A673 (cell line): ENCODE measurements at regions not wholly inside any gene's neighbourhood (a gene's known extent, or its start where the extent isn't known, plus 50 kb on each side); places are given as distances from the start of the nearest gene placed in this dataset.

Experiments
- BruUV-seq: library from RNA; stranded (reverse); fragments of 400-500 nt; replicated peaks from 2 replicates; lab custom pipeline; 2021; lab: Mats Ljungman, UMichigan
- CTCF ChIA-PET: fragments of 300-600 bp; sonication (Branson Sonifier 250); formaldehyde crosslinking; loops from one replicate; lab custom pipeline; 2022; ENCODE audit warnings: antibody characterized with exemption; lab: Charles Lee
- POLR2A ChIA-PET: fragments of 300-600 bp; sonication (Branson Sonifier 250); formaldehyde crosslinking; loops from one replicate; lab custom pipeline; 2022; ENCODE audit warnings: antibody characterized with exemption; ENCODE audit not compliant: low non-redundant PET; lab: Charles Lee
- DNase-seq: peaks from one replicate; pipeline ENCODE4 v3.0.0-alpha.2; 2015; ENCODE audit warnings: low spot score
- H3K27ac ChIP-seq: fragments of 200-600 bp; sonication (generic); 2 replicates; pipeline ENCODE4 v1.5.1; 2016; ENCODE audit warnings: mixed run types, low read depth, mild to moderate bottlenecking, mixed read lengths, antibody characterized with exemption, low read length; ENCODE audit not compliant: poor library complexity, severe bottlenecking
- H3K27me3 ChIP-seq: fragments of 200-600 bp; sonication (generic); replicated peaks from 2 replicates; pipeline ENCODE4 v1.6.1; 2017; ENCODE audit warnings: mixed run types, low read depth, mild to moderate bottlenecking, mixed read lengths, antibody characterized with exemption, low read length; ENCODE audit not compliant: insufficient read depth, poor library complexity
- H3K36me3 ChIP-seq: fragments of 200-600 bp; sonication (generic); 2 replicates; pipeline ENCODE4 v1.6.1; 2016; ENCODE audit warnings: mixed run types, mild to moderate bottlenecking, mixed read lengths, antibody characterized with exemption, low read length; ENCODE audit not compliant: insufficient read depth, poor library complexity, severe bottlenecking
- H3K4me1 ChIP-seq: fragments of 200-600 bp; sonication (generic); 2 replicates; pipeline ENCODE4 v1.6.1; 2017; ENCODE audit warnings: mixed run types, mild to moderate bottlenecking, mixed read lengths, antibody characterized with exemption, low read length; ENCODE audit not compliant: insufficient read depth, poor library complexity, severe bottlenecking
- H3K4me3 ChIP-seq: fragments of 200-600 bp; sonication (generic); 2 replicates; pipeline ENCODE4 v1.5.1; 2016; ENCODE audit warnings: low read depth, mixed run types, mild to moderate bottlenecking, mixed read lengths, low read length; ENCODE audit not compliant: poor library complexity, severe bottlenecking
- H3K9me3 ChIP-seq: fragments of 200-600 bp; sonication (generic); 2 replicates; pipeline ENCODE4 v1.6.1; 2016; ENCODE audit warnings: mixed run types, low read depth, mild to moderate bottlenecking, mixed read lengths, antibody characterized with exemption, low read length; ENCODE audit not compliant: poor library complexity, severe bottlenecking
- CTCF ChIP-seq: fragments of 300-800, 200-600 bp; sonication (generic); conservative IDR thresholded peaks from 2 replicates; pipeline ENCODE4 v1.5.1; 2017; ENCODE audit warnings: low read depth, mild to moderate bottlenecking, antibody characterized with exemption, low read length, moderate library complexity, mixed read lengths
- EZH2 ChIP-seq: fragments of 200-600 bp; sonication (generic); IDR thresholded peaks from 2 replicates; pipeline ENCODE4 v1.6.1; 2017; ENCODE audit warnings: borderline replicate concordance, low read depth, mild to moderate bottlenecking, mixed read lengths, antibody characterized with exemption, low read length; ENCODE audit not compliant: poor library complexity, severe bottlenecking
- intact Hi-C: fragments of 100-400 bp; cut with micrococcal nuclease; formaldehyde crosslinking; loops from one replicate; pipeline ENCODE4 v1.10.0; 2022; ENCODE audit not compliant: unreplicated experiment

GRCh38 chr4:36870121-36870520 lies 374.4 kb upstream of the NWD2 start:
- no peak for DNase-seq
- no peaks in the 10 kb centered on the region for H3K36me3 ChIP-seq
- peaks cover 4% of the 10 kb centered on the region for H3K9me3 ChIP-seq
- H3K4me1 ChIP-seq, result no peaks in the 10 kb centered on the region
- no TSS peak for BruUV-seq
- ChIA-PET CTCF (no interaction called here), POLR2A (no interaction called here)
- H3K4me3 ChIP-seq, result no peak overlapping the region
- no peak for TF ChIP-seq CTCF
- no peak for TF ChIP-seq EZH2
- H3K27me3 ChIP-seq, result no peaks in the 10 kb centered on the region
- no peak overlapping the region for H3K27ac ChIP-seq
- intact Hi-C loops, result no loop called here

GRCh38 chr4:36872679-36873078 lies 371.9 kb upstream of the NWD2 start:
- Histone ChIP-seq H3K4me3 (no peak overlapping the region), H3K27me3 (no peaks in the 10 kb centered on the region), H3K27ac (no peak overlapping the region), H3K4me1 (no peaks in the 10 kb centered on the region), H3K36me3 (no peaks in the 10 kb centered on the region), H3K9me3 (peaks cover 14% of the 10 kb centered on the region)
- no peak for TF ChIP-seq EZH2
- TF ChIP-seq CTCF, result no peak
- BruUV-seq, result no TSS peak
- POLR2A ChIA-PET, result no interaction called here
- intact Hi-C loops, result no loop called here
- DNase-seq, result no peak
- CTCF ChIA-PET, result no interaction called here

- peaks cover 13% of the 10 kb centered on the region for H3K9me3 ChIP-seq
- DNase-seq, result no peak
- H3K27ac ChIP-seq, result no peak overlapping the region
- no peaks in the 10 kb centered on the region for H3K36me3 ChIP-seq
- ChIA-PET POLR2A (no interaction called here), CTCF (no interaction called here)
- H3K4me1 ChIP-seq, result no peaks in the 10 kb centered on the region
- no peaks in the 10 kb centered on the region for H3K27me3 ChIP-seq
- BruUV-seq, result no TSS peak
- no peak for TF ChIP-seq CTCF
- intact Hi-C loops, result no loop called here
- no peak overlapping the region for H3K4me3 ChIP-seq
Measured at GRCh38 chr4:36884151-36884550, 360.4 kb upstream of the NWD2 start.
